ENCODE measurements at regions not wholly inside any gene's neighbourhood (a gene's known extent, or its start where the extent isn't known, plus 50 kb on each side); places are given as distances from the start of the nearest gene placed in this dataset.

GRCh38 chr17:70503449-70503848, 334.1 kb downstream of the KCNJ2 start:
- no peak for TF ChIP-seq CTCF (IDR thresholded peaks at IDR 0.05)
- TF ChIP-seq POLR2A (IDR thresholded peaks at IDR 0.05) = no peak

Measured in Peyer's patch (tissue), 4 donors.